ENCODE measurements at regions not wholly inside any gene's neighbourhood (a gene's known extent, or its start where the extent isn't known, plus 50 kb on each side); places are given as distances from the start of the nearest gene placed in this dataset.

GRCh38 chr22:48953103-48953720 lies 874.5 kb downstream of the BRD1 start:
- no peak overlapping the region for H3K4me3 Mint-ChIP-seq
- Histone ChIP-seq H3K27me3 (ENCODE audit: insufficient read depth) (no peaks in the 10 kb centered on the region), H3K9me2 (ENCODE audit: insufficient read depth) (no peaks in the 10 kb centered on the region), H3K4me3 (no peak overlapping the region), H3K36me3 (ENCODE audit: insufficient read depth) (no peaks in the 10 kb centered on the region), H4K20me1 (replicated peaks; ENCODE audit: insufficient read depth) (no peaks in the 10 kb centered on the region), H3K27ac (ENCODE audit: low read depth) (no peak overlapping the region), H3K79me2 (replicated peaks; ENCODE audit: insufficient read depth) (no peaks in the 10 kb centered on the region), H3K4me2 (no peak overlapping the region), H3F3A (replicated peaks; ENCODE audit: low read depth) (no peaks in the 10 kb centered on the region), H3K4me1 (ENCODE audit: insufficient read depth) (no peaks in the 10 kb centered on the region), H2AFZ (no peak overlapping the region)
- H3K4me1 Mint-ChIP-seq: peaks cover 5% of the 10 kb centered on the region; the same call in 1 of the 3 replicates
- no peak overlapping the region for H3K27ac Mint-ChIP-seq
- H3K27me3 Mint-ChIP-seq (ENCODE audit: insufficient read depth, low read depth, poor library complexity): peaks cover 14% of the 10 kb centered on the region
- no peak for ATAC-seq
- no peak for DNase-seq (ENCODE audit: low spot score)
- no peak for TF ChIP-seq NANOG (IDR thresholded peaks at IDR 0.05; ENCODE audit: borderline replicate concordance)
- TF ChIP-seq EZH2 (IDR thresholded peaks at IDR 0.05; ENCODE audit: low read depth, unreplicated experiment): no peak
- TF ChIP-seq CTCF (conservative IDR thresholded peaks at IDR 0.05; ENCODE audit: low read depth in 2 of 2): no peak
- no peak for TF ChIP-seq ZNF331 (CRISPR knock-in tag; IDR thresholded peaks at IDR 0.05; ENCODE audit: low read depth)
- no peak for TF ChIP-seq ZNF462 (CRISPR knock-in tag; IDR thresholded peaks at IDR 0.05)
- no peaks in the 10 kb centered on the region; the same call in none of the 3 replicates for H3K9me3 Mint-ChIP-seq
- H3K36me3 Mint-ChIP-seq (ENCODE audit: low read depth): no peaks in the 10 kb centered on the region; the same call in 2 of the 3 replicates

Measured in GM23338 (cell line).